ENCODE measurements at regions not wholly inside any gene's neighbourhood (a gene's known extent, or its start where the extent isn't known, plus 50 kb on each side); places are given as distances from the start of the nearest gene placed in this dataset.

GRCh38 chr21:35697321-35697808 is 363.0 kb downstream of the SETD4 start (continued):
- TF ChIP-seq, protein P1, sequence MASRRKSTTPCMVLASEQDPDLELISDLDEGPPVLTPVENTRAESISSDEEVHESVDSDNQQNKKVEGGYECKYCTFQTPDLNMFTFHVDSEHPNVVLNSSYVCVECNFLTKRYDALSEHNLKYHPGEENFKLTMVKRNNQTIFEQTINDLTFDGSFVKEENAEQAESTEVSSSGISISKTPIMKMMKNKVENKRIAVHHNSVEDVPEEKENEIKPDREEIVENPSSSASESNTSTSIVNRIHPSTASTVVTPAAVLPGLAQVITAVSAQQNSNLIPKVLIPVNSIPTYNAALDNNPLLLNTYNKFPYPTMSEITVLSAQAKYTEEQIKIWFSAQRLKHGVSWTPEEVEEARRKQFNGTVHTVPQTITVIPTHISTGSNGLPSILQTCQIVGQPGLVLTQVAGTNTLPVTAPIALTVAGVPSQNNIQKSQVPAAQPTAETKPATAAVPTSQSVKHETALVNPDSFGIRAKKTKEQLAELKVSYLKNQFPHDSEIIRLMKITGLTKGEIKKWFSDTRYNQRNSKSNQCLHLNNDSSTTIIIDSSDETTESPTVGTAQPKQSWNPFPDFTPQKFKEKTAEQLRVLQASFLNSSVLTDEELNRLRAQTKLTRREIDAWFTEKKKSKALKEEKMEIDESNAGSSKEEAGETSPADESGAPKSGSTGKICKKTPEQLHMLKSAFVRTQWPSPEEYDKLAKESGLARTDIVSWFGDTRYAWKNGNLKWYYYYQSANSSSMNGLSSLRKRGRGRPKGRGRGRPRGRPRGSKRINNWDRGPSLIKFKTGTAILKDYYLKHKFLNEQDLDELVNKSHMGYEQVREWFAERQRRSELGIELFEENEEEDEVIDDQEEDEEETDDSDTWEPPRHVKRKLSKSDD (CRISPR knock-in tag; IDR thresholded peaks at IDR 0.05; ENCODE audit: low read depth), result no peak
- TF ChIP-seq, protein P2, sequence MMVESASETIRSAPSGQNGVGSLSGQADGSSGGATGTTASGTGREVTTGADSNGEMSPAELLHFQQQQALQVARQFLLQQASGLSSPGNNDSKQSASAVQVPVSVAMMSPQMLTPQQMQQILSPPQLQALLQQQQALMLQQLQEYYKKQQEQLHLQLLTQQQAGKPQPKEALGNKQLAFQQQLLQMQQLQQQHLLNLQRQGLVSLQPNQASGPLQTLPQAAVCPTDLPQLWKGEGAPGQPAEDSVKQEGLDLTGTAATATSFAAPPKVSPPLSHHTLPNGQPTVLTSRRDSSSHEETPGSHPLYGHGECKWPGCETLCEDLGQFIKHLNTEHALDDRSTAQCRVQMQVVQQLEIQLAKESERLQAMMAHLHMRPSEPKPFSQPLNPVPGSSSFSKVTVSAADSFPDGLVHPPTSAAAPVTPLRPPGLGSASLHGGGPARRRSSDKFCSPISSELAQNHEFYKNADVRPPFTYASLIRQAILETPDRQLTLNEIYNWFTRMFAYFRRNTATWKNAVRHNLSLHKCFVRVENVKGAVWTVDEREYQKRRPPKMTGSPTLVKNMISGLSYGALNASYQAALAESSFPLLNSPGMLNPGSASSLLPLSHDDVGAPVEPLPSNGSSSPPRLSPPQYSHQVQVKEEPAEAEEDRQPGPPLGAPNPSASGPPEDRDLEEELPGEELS (CRISPR knock-in tag; IDR thresholded peaks at IDR 0.05), result no peak

- H3K9ac ChIP-seq (ENCODE audit: insufficient read depth, low read depth, low read length), result no peak overlapping the region
- no peak overlapping the region for H3K27ac ChIP-seq (ENCODE audit: extremely low read length, insufficient read depth, low read length)
- no peak overlapping the region for H3K4me3 ChIP-seq (replicated peaks in 1 of 3; ENCODE audit: insufficient read depth in 1 of 3, low read depth in 2 of 3, low read length in 3 of 3)
- no peaks in the 10 kb centered on the region for H3K4me1 ChIP-seq (ENCODE audit: insufficient read depth, low read length)
- TF ChIP-seq NR3C1 (CRISPR knock-in tag; IDR thresholded peaks at IDR 0.05), result no peak
- no peak for TF ChIP-seq JARID2 (CRISPR knock-in tag; IDR thresholded peaks at IDR 0.05; ENCODE audit: insufficient replicate concordance)
- TF ChIP-seq ZFP37 (CRISPR knock-in tag; IDR thresholded peaks at IDR 0.05; ENCODE audit: borderline replicate concordance), result no peak
- TF ChIP-seq ZNF816 (CRISPR knock-in tag; IDR thresholded peaks at IDR 0.05; ENCODE audit: borderline replicate concordance), result no peak
- TF ChIP-seq, protein P3, sequence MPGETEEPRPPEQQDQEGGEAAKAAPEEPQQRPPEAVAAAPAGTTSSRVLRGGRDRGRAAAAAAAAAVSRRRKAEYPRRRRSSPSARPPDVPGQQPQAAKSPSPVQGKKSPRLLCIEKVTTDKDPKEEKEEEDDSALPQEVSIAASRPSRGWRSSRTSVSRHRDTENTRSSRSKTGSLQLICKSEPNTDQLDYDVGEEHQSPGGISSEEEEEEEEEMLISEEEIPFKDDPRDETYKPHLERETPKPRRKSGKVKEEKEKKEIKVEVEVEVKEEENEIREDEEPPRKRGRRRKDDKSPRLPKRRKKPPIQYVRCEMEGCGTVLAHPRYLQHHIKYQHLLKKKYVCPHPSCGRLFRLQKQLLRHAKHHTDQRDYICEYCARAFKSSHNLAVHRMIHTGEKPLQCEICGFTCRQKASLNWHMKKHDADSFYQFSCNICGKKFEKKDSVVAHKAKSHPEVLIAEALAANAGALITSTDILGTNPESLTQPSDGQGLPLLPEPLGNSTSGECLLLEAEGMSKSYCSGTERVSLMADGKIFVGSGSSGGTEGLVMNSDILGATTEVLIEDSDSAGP (CRISPR knock-in tag; IDR thresholded peaks at IDR 0.05; ENCODE audit: borderline replicate concordance), result no peak
- no peak for TF ChIP-seq ZNF274 (CRISPR knock-in tag; IDR thresholded peaks at IDR 0.05)
- TF ChIP-seq, protein P4, sequence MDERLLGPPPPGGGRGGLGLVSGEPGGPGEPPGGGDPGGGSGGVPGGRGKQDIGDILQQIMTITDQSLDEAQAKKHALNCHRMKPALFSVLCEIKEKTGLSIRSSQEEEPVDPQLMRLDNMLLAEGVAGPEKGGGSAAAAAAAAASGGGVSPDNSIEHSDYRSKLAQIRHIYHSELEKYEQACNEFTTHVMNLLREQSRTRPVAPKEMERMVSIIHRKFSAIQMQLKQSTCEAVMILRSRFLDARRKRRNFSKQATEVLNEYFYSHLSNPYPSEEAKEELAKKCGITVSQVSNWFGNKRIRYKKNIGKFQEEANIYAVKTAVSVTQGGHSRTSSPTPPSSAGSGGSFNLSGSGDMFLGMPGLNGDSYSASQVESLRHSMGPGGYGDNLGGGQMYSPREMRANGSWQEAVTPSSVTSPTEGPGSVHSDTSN (CRISPR knock-in tag; IDR thresholded peaks at IDR 0.05), result no peak
- TF ChIP-seq ZSCAN12 (CRISPR knock-in tag; IDR thresholded peaks at IDR 0.05), result no peak
- TF ChIP-seq JDP2 (CRISPR knock-in tag; IDR thresholded peaks at IDR 0.05; ENCODE audit: borderline replicate concordance), result no peak
- ATAC-seq (no peak), DNase-seq (ENCODE audit: low spot score) (no peak), FAIRE-seq (no peak)
- H4K20me1 ChIP-seq (ENCODE audit: insufficient read depth, low read length), result no peaks in the 10 kb centered on the region
- 49% methylated on average over 2 of the region's 2 CpGs for WGBS (ENCODE audit: low lambda C conversion rate)
- H3K9me3 ChIP-seq (ENCODE audit: low read length), result no peaks in the 10 kb centered on the region
- no TSS peak for BruUV-seq (replicated peaks)
- intact Hi-C loops (cut with micrococcal nuclease; ENCODE audit: unreplicated experiment) (no loop called here), in situ Hi-C loops (cut with HindIII; ENCODE audit: extremely low pct_ligation_motif_present, low pct_unique_long_range_greater_than_20kb) (no loop called here)
- H3K4me2 ChIP-seq (ENCODE audit: low read depth, low read length), result no peak overlapping the region
- ChIA-PET CTCF (ENCODE audit: low intra/inter-chr PET ratio, low total read pairs) (no interaction called here), POLR2A (no interaction called here)
- H2AFZ ChIP-seq (ENCODE audit: low read length), result no peak overlapping the region
- no peaks in the 10 kb centered on the region for H3K79me2 ChIP-seq (ENCODE audit: insufficient read depth, low read length)
- no peaks in the 10 kb centered on the region for H3K27me3 ChIP-seq (ENCODE audit: control insufficient read depth in 1 of 2, insufficient read depth in 2 of 2, low read length in 2 of 2)
- no peaks in the 10 kb centered on the region for H3K36me3 ChIP-seq (replicated peaks in 1 of 2; ENCODE audit: control insufficient read depth in 1 of 2, insufficient read depth in 2 of 2, low read length in 2 of 2)
Measured at GRCh38 chr21:35696644-35697043, 363.7 kb downstream of the SETD4 start.

All from HepG2 (cell line).